Stimulated activated CD4-positive, alpha-beta T cell treated with anti-CD3 and anti-CD28 coated beads, Interleukin-12 subunit alpha, Interleukin-12 subunit beta, amount 100 ng/mL, for 24 hours (primary cell): ENCODE measurements at regions not wholly inside any gene's neighbourhood (a gene's known extent, or its start where the extent isn't known, plus 50 kb on each side); places are given as distances from the start of the nearest gene placed in this dataset.

Source experiments
- DNase-seq, 2 experiments: peaks; one replicate each; pipeline ENCODE4 v3.0.0-alpha.2; 2020; ENCODE audit warnings: low read depth in 2 of 2

DNA sequence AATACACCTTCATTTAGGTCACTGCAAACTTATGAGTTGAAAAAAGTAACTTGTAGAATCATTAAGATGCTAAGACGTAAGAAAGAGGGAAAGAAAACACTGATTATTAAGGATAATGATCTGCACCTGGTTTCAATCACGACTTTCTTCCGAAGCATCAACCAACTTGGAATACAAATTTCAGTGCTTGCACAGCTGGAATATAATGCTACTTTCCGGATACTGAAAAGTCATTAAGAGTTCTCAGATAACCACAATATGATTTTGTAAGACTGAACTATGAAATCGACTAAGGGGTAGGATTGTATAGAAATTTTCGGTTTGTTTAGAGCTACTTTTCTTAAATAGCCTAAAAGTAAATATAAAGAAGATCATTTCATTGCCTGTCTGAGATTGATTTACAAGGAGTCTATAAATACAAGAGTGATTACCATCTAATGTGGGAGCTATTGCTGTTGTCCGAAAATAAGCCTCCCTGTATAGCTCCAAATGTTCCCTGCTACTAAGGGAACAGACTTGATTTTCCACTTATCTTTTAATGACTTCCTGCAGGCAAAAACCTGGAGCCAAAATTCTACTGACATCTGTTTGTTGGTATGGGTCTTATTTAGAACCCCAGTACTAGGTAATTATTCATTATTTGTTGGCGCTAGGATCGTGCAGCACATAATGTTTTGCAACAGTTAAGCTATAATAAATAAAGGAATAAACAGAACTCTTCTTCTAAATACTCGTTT lies 673.3 kb downstream of the KCNT2 start:
- no peak for DNase-seq

DNA sequence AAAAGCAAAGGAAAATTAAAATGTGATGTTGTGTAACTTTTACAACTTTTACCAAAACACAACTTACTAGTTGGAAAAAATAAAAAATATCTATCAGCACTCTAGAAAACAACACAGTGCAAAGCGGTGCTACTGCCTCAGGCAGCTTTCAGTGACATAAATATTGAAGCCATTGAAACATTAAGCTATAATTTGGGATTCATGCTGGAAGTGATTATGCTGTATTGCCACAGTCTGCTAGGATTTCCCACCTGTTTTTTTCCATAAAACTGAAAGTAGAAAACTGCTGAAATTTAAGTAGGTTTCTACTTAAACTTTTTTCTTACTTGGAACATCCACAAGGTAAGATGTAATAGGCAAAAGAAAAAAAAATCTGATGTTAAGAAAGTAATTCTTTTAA lies 674.4 kb downstream of the KCNT2 start:
- no peak for DNase-seq

- DNase-seq: no peak
Observed at GRCh38 chr1:195915826-195916225, 692.4 kb downstream of the KCNT2 start.

- DNase-seq: no peak
Observed at GRCh38 chr1:195909061-195909460, 699.2 kb downstream of the KCNT2 start.

DNA sequence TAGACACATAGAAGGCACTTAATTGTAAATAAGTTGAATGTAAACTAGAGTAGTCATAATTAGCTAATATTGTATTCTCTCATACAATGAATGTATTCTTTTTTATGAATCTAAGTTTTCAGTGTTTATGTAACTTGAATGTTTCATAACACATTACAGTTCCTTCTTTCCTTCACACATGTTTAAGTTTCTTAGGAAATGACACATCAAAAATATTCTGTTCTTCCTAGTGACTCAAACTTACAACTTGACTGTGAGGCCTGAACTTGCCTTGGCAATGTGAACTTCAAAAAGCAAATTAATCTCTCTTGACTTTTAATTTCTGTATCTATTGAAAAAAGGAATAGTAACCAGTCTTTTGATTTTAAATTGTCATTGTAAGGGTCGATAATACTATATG lies 700.1 kb downstream of the KCNT2 start:
- no peak for DNase-seq

DNA sequence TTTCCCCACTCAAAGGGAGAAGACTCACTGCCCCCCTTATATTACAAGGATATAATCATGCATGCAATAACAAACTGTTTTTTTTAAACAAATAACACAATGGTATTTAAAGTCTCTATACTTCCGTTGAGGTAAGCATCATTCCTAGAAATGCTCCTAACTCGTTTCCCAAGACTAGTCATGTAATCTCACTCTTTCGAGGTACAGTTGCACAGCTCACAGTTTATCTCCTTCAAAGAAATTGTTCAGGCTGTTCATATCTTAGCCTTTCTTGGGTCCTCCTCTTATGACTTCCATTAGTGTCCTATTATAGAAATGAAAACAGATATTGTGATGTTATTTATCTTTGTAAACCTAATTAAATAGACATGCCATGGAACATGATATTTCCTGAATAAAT lies 705.0 kb downstream of the KCNT2 start:
- DNase-seq: no peak

- DNase-seq: no peak
Observed at GRCh38 chr1:195902779-195903178, 705.5 kb downstream of the KCNT2 start.

DNA sequence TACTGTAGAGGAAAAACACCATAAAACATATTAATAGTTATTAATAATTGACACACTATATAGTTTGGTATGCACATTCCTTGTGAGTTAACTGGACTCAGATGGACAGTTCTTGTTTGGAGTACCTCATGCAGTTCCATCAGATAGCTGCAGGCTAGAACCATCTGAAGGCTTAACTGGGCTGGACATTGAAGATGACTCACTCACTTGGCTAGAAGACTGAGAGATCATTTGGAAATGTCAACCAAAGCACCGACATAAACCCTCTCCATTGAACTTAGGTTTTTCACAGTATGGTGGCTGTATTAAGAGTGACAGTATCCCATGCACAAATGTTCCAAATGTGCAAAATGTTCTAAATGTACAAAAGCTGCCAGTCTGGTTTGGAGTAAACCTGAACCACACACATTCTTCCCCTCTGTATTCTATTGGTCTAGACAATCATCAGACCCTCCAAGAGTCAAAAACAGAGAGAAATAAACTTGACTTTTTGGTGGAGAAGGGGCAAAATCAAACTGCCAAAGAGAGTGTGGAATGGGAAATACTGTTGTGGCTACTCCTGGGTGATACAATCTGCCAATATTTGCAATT lies 708.4 kb downstream of the KCNT2 start:
- no peak for DNase-seq

- DNase-seq: no peak
Observed at GRCh38 chr1:195898924-195899323, 709.3 kb downstream of the KCNT2 start.

- no peak for DNase-seq
Observed at GRCh38 chr1:195898373-195898772, 709.9 kb downstream of the KCNT2 start.

DNA sequence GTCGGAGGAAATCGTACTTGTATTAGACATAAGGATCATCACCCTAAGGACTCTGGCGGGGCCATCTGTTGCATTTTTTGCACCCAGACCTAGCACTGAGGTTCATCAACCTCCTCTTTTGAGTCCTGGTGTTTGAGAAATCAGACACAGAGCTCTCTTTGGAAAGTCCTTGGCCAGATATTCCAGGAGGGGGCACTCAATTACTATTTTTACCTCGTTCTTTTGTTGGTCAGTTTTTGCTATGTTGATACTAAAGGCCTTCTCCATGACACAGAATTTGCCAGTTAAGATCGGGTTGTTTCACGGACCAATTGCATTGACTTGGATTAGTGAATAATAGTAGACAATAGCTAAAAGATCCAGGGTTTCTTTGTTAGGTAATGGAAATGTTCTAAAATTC lies 711.2 kb downstream of the KCNT2 start:
- no peak for DNase-seq

DNA sequence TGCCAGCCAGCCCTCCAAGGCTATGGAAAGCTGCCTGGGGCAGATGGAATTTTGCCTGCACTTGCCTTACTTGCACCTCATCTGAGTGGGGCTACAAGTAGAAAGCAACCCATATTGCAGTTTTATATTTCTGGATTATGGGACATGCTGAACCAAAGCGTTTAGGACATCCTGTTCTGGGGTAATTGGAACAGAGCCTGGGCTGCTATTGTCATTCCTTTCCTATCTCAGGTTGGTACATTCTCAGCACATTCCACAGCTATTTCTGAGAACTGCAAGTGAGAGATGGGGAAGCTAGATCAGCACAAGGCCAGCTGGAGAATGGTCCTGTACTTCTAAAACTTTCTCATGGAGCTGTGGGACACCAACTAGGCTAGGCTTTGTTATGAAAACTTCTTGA lies 713.8 kb downstream of the KCNT2 start:
- no peak for DNase-seq

DNA sequence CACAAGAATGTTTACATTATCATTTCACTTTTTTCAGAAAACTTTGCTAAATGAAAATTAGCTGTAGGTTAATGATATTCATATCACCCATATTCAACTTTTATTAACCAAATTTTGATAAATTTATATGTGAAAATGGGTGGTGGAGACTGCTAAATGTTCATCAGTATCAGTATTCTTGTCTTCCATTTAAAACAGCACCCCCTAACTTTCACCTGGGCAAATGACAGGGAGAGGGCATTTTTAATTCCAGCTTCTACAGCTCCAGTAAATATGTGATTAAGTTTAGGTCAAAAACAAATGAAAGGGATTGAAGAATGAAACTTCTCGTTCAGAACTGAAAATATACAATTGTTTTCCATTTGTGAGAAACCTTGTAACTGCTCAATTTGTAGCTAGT lies 722.2 kb downstream of the KCNT2 start:
- no peak for DNase-seq

DNA sequence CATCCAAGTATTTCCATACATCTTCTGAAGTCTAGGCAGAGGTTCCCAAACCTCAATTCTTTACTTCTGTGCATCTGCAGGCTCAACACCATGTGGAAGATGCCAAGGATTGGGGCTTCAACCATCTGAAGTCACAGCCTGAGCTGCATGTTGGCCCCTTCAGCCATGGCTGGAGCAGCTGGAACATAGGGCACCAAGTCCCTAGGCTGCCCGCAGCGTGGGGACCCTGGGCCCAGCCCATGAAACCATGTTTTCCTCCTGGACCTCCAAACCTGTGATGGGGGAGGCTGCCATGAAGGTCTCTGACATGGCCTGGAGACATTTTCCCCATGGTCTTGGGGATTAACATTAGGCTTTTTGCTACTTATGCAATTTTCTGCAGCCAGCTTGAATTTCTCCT lies 729.8 kb downstream of the KCNT2 start:
- DNase-seq: no peak

DNA sequence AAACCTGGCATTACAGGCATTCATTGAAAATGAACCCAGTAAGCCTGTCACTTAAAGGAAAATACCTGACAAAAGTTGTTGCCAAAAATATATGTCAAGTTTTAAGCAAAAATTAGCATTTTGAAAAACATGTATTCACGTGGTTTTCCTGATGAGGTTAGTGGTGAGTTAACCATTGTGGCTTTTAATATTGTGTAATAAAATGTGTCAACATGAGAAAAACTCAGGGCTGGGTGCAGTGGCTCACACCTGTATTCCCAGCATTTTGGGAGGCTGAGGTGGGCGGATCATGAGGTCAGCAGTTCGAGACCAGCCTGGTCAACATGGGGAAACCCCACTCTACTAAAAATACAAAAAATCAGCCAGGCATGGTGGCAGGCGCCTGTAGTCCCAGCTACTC lies 731.4 kb downstream of the KCNT2 start:
- no peak for DNase-seq

GRCh38 chr1:195872376-195872775 lies 735.9 kb downstream of the KCNT2 start:
- DNase-seq: no peak

DNA sequence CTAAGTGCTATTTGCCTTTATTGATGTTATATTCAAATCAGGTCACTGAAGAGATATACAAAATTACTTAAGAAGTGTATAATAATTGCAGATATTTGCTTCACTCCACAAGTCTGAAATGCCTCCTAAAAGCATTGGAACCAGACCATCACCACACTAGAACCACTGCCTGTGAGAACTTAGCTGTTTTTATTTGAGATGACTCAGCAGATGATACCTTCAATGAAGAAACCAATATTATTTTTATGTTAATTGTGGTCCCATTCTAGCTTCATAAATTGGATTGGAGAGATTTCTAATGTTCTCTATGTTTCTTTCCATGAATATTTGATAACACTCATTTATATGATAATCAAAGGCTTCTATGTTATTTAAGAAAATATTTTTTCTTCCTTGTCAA lies 740.6 kb downstream of the KCNT2 start:
- DNase-seq: no peak

DNA sequence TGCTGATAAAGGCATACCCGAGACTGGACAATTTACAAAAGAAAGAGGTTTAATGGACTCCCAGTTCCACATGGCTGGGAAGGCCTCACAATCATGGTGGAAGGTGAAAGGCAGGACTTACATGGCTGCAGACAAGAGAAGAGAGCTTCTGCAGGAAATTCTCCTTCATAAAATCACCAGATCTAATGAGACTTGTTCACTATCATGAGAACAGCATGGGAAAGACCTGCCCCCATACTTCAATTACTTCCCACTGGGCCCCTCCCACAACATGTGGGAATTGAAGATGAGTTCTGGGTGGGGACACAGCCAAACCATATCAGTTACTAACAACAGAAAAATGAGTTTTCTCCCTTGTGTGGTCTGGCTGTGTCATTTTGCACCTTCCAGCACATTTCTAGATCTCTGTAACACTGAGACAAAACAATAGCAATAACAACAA lies 741.4 kb downstream of the KCNT2 start:
- no peak for DNase-seq

DNA sequence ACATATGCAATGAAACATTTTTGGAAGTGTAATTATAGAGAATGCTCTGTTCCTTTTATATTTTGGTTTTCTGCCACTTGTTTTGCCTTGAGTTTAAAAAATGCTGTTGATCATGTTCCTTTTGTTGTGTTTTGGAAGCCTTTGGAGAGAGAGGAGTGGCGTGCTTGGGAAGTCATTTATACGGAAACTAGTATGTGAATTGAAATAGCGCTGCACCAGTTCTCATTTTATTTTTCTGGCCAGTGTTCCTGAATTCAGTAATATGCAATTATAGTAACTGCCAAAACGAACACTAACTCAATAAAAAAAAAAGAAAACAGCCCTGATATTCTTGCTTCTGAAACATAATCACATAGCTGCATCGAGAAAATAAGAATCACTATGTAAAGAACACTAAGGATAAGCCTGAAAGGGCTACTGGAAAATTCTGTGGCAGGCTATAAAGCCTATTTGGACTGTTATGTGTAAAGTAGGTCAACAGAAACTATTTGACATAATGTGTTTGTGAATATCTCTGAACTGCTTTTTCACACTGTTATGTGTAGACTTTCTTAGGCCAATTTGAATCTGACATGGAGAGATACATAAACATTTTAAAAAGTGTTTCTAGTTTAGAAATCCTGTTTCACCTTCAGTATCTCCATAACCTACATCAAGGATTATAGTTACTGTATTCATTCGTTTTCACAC lies 742.0 kb downstream of the KCNT2 start:
- DNase-seq: no peak

DNA sequence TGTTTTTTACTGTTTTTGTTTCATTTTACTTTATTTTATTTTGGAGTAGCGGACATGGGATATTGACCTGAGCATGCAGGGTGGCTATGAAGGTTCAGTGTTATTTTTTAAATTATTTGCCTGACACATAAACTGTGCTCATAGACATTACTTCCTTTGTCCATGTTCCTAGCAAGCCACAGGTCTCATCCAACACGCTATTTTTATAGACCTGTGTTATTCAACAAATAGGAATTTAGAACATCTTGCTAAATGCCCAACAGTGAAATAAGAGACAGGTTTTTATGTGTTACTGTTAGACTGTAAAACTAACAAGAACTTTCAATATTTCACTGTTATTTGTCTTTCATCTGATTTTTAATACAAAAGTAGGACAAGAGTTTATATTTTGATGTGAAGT lies 756.4 kb downstream of the KCNT2 start:
- DNase-seq: no peak

GRCh38 chr1:195851016-195851601 lies 757.1 kb downstream of the KCNT2 start:
- DNase-seq: no peak

DNA sequence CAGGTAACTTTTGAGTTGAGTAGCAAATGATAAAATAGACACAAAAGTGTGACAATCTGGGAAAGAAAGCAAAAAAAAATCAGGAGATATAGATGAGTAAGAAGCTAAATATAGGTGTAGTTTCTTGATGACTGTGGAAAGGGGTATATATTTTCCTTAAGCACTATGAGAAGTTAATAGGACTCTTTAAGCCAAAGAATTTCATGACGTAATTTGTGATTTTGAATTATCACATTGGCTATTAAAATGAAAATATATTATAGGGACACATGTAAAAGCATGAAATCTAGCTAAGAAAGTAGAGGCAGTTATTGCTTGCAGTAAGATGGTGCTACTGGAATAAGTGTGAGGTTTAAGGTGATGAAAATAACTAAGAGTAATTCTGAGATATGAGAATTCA lies 759.1 kb downstream of the KCNT2 start:
- DNase-seq: no peak
